Suppressor macrophage (primary cell): ENCODE measurements at regions not wholly inside any gene's neighbourhood (a gene's known extent, or its start where the extent isn't known, plus 50 kb on each side); places are given as distances from the start of the nearest gene placed in this dataset.

Experiments used
- DNase-seq, 4 experiments: peaks; one replicate each; pipeline ENCODE4 v3.0.0-alpha.2; 2020 to 2022

DNA sequence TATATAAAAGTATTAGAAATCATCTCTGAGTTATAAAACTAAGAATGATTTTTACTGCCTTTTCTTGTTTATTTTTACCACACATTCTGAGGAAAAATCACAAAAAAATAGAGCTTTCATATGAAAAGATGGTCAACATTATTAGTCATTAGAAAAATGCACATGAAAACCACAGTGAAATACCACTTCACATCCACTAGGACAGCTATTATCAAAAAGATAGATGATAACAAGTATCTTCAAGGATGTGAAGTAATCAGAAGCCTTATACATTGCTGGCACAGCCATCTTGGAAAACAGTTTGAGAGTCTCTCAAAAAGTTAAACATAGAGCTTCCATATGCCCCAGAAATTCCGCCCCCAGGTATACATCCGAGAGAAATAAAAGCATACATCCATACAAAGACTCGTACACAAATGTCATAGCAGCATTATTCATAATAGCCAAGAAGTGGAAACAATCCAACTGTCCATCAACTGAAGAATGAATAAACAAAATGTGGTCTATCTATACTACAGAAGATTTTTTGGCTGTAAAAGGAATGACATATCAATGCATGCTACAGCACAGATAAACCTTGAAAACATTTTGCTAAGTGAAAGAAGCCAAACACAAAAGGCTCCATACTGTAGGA is 523.9 kb downstream of the FUT8 start:
- no peak for DNase-seq

- no peak for DNase-seq
Observed at GRCh38 chr14:65937079-65937959, 524.8 kb downstream of the FUT8 start.

DNA sequence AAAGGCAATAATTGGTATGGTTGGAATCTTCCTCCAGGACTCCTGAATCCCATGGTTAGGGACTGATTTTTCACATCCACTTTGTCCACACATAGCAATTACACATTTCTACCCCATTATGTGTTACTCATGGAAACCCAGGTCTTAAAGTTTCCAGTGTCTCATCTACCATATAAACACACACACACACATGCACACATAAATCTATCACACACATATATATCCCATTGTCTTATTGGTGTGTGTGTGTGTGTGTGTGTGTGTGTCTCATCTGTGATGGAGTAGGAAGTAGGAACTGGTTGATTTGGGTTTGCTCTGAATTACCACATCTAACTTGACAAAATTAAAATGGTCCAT is 525.4 kb downstream of the FUT8 start:
- DNase-seq, result no peak

GRCh38 chr14:65938738-65939137 is 526.2 kb downstream of the FUT8 start:
- DNase-seq, result no peak

GRCh38 chr14:65939184-65939583 is 526.7 kb downstream of the FUT8 start:
- DNase-seq, result no peak

DNA sequence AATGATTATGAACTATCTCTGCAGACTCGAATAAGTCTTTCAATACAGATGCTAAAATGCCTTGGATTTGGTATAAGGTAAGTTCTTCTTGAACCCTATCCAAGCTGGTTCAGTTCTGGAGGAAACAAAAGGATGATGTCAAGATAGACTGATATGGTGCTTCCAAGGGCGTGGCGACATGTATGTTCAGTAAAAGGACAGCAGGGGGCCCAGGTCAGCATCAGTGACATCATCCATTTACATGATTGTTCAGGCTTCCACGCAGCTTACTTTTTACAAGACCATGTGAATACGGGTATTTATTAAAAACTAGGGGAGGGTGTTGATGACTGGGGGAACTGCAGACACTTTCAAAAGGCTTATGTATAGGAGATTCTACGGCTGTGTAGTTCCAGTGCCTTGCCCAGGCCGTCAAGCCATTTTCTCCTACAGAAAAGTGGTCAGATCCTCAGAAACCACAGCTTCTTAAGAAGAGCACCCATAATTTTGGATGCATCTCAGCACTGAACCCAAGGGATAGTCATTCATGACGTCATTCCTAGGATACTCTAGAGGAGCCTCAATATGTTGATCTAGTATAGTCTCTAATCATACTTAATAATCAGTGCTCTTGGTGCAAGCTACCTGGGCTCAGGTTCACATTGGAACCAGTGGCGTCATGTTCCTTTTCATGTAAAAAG is 527.7 kb downstream of the FUT8 start:
- DNase-seq, result peak in 3 of 4 experiments; percentile 10 to 14 (median 10)

DNA sequence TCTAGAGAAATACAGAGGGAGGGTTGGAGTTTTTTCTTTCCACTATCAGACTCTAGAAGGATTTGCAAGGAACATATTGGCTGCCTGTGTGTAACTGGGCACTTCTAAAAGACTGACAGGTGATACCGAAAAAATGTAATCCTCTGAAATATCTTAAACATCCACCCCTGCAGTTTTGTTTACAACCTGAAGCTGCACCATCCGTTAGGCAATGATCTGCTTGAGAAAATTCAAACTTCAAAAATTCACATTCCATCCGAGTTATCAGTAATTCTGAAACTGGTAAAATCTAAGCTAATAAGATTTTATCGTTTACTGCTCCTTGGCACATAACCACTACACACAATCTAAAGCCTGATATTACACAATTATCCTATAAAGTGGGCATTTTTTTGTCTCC is 528.6 kb downstream of the FUT8 start:
- no peak for DNase-seq

DNA sequence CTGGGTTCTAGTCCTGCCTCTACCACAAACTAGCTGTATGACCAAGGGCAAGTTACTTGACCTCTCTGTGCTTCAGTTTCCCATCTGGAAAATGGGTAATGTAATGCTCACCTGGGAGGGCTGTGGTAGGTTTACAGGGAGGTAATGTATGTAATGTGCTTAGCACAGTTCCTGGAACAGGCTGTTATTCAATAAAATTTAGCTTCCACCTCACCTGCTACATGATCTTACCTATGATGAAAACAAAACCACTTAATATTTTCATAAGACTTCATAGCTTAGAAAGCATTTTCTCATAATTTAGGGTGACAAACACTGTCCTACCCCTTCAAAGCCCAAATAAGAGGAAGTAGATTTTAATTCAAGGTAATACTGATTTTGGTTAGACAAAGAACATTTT is 530.6 kb downstream of the FUT8 start:
- no peak for DNase-seq

DNA sequence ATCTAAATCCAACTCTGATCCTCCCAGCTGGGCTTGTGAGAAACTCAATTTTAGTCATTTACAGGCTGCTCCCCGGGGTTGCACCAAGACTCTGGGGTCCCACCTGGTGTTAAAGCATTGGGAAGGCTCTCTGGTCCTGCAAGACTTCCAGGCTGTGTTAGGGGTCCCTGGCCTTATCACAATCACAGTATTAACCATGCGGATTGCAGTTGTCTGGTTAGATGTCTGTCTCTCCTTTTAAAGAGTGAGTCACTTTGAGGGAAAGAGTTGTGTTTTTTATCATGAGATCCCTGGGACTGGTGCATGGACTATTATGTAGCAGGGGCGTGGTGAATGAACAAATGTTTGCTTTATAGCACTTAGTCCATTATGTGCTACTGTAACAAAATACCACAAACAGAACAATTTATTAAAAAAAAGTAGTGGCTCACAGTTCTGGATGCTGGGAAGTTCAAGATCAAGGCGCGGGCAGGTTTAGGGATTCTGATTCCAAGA is 531.4 kb downstream of the FUT8 start:
- no peak for DNase-seq

DNA sequence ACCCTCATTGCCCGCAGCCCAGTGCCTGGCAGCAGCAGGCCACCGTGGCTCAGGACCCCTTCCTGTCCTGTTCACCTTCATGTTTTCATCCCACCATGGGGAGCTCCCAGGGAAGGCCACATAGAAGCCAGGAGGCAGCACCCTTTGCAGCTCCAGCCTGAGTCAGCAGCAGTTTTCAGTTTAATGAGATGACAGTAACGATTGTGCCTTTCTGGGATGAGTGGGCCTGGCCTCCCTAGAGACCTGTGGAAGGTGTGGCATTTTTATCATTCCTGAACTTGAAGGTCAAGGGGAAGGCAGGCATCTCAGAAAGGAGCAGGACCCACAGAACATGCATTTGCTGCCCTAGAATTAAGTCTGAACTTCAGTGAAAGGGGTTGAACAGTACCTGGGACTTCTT is 532.8 kb downstream of the FUT8 start:
- DNase-seq, result no peak

GRCh38 chr14:65946494-65946893 is 534.0 kb downstream of the FUT8 start:
- no peak for DNase-seq

GRCh38 chr14:65948302-65948701 is 535.8 kb downstream of the FUT8 start:
- DNase-seq, result no peak

GRCh38 chr14:65949711-65950516 is 536.3 kb upstream of the CCDC196 start:
- no peak for DNase-seq

- DNase-seq, result no peak
Observed at GRCh38 chr14:65954942-65955341, 531.2 kb upstream of the CCDC196 start.

DNA sequence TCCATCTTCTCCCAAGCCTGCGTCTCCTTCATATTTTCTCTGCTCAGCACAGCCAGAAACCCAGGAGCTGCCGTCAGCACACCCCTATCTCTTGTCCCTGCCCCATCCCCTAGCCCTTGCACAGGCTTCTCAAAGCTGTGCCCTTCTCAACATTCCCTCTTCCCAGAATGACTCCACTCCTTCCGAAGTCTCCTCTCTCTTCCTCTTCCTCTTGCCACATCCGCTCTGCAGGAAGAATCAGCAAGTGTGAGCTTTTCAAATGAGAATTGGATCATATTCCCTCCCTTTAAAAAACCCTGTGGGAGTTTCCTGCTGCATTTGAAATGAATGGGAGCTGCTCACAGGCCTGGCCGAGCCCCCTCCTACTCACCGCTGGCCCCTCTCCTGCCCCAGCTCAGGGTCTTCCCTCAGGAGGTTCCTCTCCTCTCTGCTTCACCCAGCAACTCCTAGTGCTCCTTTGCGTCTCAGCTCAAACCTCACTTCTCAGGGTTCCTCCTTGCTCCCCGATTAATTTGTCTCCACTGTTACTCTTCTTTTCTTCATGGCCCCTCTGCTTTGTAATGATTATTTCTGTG is 528.5 kb upstream of the CCDC196 start:
- DNase-seq, result no peak

DNA sequence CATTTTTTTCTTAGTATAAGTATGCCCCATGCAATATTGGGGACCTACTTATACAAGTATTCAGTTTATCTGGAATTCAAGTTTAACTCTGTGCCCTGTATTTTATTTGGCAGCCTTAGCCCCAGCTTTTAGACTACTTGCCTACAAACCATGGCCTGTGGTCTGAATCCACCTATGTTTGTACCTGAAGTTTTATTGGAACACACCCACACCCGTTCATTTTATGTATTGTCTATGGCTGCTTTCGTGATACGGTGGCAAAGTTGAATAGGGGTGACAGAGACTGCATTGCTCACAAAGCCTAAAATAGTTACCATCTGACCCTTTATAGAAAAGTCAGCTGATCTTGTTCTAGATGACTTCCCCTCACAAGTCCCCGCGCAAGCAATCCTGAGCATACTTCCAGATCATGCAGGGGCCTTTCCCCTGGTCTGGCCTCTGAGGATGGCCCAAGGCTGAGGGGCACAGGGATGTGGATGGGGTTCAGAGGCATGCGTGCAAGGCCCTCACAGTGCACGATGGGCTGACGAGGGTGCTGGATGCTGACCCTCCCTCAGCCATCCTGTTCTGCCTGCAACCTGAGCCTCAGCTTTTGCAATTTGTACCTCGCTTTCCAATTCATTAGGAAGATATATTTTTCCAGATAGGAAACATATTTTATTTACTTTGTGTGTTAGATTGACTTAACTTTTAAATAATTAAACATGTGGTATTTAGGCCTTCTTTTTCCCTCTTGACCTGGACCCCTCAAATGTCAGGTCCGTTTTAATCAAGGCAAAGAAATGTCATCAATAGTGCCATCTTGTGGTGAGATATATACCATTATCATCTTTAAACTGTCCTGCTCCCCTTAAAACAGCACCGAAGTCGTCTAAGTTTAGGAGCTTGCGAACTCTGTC is 527.3 kb upstream of the CCDC196 start:
- peak; percentile 6 to 68 (median 36) for DNase-seq

DNA sequence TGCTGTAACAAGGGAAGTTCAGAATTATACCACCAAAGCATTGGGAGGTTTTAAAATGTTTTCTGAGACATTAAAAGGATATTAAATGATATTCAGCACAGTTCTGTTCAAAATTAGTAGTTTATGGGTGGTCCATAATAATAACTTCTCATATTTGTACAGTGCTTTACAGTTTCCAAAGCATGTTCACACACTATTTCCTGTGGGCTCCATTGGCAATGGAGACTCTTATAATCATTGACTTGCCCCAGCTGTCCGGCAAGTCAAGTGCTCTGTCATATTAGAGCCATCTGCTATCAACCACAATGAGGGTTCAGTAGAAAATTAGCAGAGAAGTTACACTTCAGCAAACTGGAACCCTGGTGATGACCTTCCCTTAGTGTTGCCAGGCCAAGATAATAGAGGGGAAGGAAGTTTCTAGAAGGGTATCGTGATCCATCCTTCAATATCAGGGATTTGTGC is 526.6 kb upstream of the CCDC196 start:
- no peak for DNase-seq

- peak; percentile 75 to 86 (median 82) for DNase-seq
Observed at GRCh38 chr14:65961004-65961403, 525.2 kb upstream of the CCDC196 start.

DNA sequence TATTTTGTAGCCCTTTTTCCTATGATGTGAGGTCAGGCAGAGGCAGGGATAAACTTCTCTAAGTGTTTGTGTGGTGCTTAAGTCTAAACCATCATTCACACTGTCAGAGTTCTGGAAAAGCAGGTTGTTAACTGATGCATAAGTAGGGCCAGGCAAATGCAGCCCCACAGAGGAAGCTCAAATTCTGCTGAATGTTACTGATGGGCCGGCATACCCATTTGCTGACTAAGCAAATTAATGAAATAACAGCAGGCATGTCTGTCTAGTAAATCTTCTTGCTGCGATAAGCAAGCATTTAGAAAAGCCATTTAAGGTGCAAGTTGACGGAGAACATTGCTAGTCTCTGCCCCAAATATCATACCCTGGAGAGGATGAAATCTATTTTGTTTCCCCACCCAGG is 523.2 kb upstream of the CCDC196 start:
- peak in 1 of 4 experiments; percentile 15 for DNase-seq

DNA sequence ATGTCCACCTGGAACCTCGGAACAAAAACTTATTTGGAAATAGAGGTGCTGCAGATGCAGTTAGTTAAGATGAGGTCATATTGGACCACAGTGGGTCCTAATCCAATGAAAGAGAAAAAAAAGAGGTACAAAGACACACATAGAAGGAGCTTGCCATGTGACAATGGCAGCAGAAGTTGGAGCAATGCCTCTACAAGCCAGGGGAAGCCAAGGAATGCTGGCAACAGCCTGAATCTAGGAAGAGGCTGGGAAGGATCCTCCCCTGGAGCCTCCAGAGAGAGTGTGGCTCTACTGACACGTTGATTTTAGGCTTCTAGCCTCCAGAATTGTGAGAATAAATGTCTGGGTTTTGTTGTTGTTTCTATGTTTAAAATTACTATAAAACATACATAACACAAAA is 521.8 kb upstream of the CCDC196 start:
- no peak for DNase-seq

- no peak for DNase-seq
Observed at GRCh38 chr14:65966188-65966587, 520.0 kb upstream of the CCDC196 start.
